ENCODE measurements at regions not wholly inside any gene's neighbourhood (a gene's known extent, or its start where the extent isn't known, plus 50 kb on each side); places are given as distances from the start of the nearest gene placed in this dataset.

DNA sequence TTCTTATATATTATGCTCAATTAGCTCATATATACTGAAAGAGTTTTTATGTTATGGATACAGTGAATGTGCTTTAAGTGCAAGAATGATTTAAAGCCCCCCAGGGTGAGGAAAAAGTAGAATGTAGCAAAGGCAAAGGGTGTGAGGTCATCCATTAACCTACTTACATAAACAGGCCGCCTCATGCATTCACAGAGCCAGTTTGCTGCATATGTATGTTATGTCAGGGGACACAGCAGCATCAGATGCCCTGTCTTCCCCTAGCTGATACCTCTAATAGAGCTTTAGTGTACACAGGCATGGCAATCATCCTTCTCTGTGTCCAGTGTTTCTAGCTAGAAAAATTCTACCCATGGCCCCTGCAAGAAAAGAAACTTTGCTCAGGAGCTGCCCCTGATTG is 187.8 kb upstream of the FSHR start:
- no peaks in the 10 kb centered on the region for H4K20me1 ChIP-seq (ENCODE audit: insufficient read depth, low read length)
- no peaks in the 10 kb centered on the region for H3K36me3 ChIP-seq (replicated peaks in 1 of 2; ENCODE audit: control insufficient read depth in 1 of 2, insufficient read depth in 2 of 2, low read length in 2 of 2)
- no peaks in the 10 kb centered on the region for H3K27me3 Mint-ChIP-seq (ENCODE audit: low read depth in 3 of 3)
- H3K36me3 Mint-ChIP-seq = no peaks in the 10 kb centered on the region
- H3K4me3 Mint-ChIP-seq = no peak overlapping the region
- H3K9me3 ChIP-seq (replicated peaks in 1 of 2; ENCODE audit: control insufficient read depth in 1 of 2, insufficient read depth in 1 of 2, low read length in 2 of 2) = no peaks in the 10 kb centered on the region
- TF ChIP-seq, protein P1, sequence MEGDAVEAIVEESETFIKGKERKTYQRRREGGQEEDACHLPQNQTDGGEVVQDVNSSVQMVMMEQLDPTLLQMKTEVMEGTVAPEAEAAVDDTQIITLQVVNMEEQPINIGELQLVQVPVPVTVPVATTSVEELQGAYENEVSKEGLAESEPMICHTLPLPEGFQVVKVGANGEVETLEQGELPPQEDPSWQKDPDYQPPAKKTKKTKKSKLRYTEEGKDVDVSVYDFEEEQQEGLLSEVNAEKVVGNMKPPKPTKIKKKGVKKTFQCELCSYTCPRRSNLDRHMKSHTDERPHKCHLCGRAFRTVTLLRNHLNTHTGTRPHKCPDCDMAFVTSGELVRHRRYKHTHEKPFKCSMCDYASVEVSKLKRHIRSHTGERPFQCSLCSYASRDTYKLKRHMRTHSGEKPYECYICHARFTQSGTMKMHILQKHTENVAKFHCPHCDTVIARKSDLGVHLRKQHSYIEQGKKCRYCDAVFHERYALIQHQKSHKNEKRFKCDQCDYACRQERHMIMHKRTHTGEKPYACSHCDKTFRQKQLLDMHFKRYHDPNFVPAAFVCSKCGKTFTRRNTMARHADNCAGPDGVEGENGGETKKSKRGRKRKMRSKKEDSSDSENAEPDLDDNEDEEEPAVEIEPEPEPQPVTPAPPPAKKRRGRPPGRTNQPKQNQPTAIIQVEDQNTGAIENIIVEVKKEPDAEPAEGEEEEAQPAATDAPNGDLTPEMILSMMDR (IDR thresholded peaks at IDR 0.05) = no peak
- intact Hi-C loops (cut with micrococcal nuclease) = no loop called here
- H3K27me3 ChIP-seq (ENCODE audit: control insufficient read depth in 2 of 2, insufficient read depth in 2 of 2, low read length in 2 of 2) = no peaks in the 10 kb centered on the region
- H3K79me2 ChIP-seq (ENCODE audit: insufficient read depth, low read length) = no peaks in the 10 kb centered on the region
- H3K4me1 Mint-ChIP-seq = no peaks in the 10 kb centered on the region
- no CpG with 5 or more reads among the region's 1 CpG for WGBS (ENCODE audit: insufficient coverage)
- H3K27ac ChIP-seq (ENCODE audit: low read depth in 1 of 2, low read length in 2 of 2) = no peak overlapping the region
- H3K4me2 ChIP-seq (replicated peaks; ENCODE audit: extremely low read depth, low read length, poor library complexity, severe bottlenecking) = no peak overlapping the region
- no peak overlapping the region for H2AFZ ChIP-seq (ENCODE audit: insufficient read depth, low read depth, low read length, poor library complexity, severe bottlenecking)
- H3K4me1 ChIP-seq (ENCODE audit: control insufficient read depth in 1 of 2, insufficient read depth in 2 of 2, low read length in 2 of 2) = no peaks in the 10 kb centered on the region
- H3K9me3 Mint-ChIP-seq = peaks cover 0 to 3% (median 0%) of the 10 kb centered on the region in 7 donors
- no peak for DNase-seq
- no peak overlapping the region for H3K27ac Mint-ChIP-seq
- H3K9ac ChIP-seq (ENCODE audit: insufficient read depth, low read length, poor library complexity, severe bottlenecking) = no peak overlapping the region
- H3K4me3 ChIP-seq (replicated peaks in 1 of 3; ENCODE audit: low read depth in 2 of 3, low read length in 3 of 3) = no peak overlapping the region

DNA sequence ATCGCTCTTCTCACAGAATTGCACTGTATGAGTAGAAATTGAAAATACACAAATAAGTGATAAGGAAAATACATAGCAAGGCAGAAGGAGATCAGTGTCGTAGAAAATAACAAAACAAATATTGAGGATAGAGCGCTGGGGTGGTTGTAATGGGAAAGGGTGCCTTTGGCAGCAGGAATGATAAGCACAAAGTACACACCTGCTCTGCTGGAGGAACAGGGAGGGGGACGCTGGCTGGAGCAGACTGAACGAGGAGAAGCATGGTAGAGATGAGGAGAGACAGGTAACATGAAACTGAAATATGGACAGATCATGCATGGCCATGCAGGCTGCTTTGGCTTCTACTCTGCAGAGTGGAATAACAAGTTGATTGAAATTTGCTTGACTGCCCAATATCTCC is 181.2 kb upstream of the FSHR start:
- H3K4me1 ChIP-seq (ENCODE audit: control insufficient read depth in 1 of 2, insufficient read depth in 2 of 2, low read length in 2 of 2) = no peaks in the 10 kb centered on the region
- no peak overlapping the region for H3K9ac ChIP-seq (ENCODE audit: insufficient read depth, low read length, poor library complexity, severe bottlenecking)
- H4K20me1 ChIP-seq (ENCODE audit: insufficient read depth, low read length) = no peaks in the 10 kb centered on the region
- Mint-ChIP-seq H3K27ac (no peak overlapping the region), H3K36me3 (no peaks in the 10 kb centered on the region), H3K9me3 (no peaks in the 10 kb centered on the region), H3K27me3 (ENCODE audit: low read depth in 3 of 3) (no peaks in the 10 kb centered on the region), H3K4me1 (no peaks in the 10 kb centered on the region), H3K4me3 (no peak overlapping the region)
- H2AFZ ChIP-seq (ENCODE audit: insufficient read depth, low read depth, low read length, poor library complexity, severe bottlenecking) = no peak overlapping the region
- H3K27me3 ChIP-seq (ENCODE audit: control insufficient read depth in 2 of 2, insufficient read depth in 2 of 2, low read length in 2 of 2) = no peaks in the 10 kb centered on the region
- 83% methylated on average over 4 of the region's 5 CpGs for WGBS (ENCODE audit: insufficient coverage)
- no peak for DNase-seq
- intact Hi-C loops (cut with micrococcal nuclease) = no loop called here
- H3K27ac ChIP-seq (ENCODE audit: low read depth in 1 of 2, low read length in 2 of 2) = no peak overlapping the region
- TF ChIP-seq, protein P1 (IDR thresholded peaks at IDR 0.05) = no peak
- no peaks in the 10 kb centered on the region for H3K36me3 ChIP-seq (replicated peaks in 1 of 2; ENCODE audit: control insufficient read depth in 1 of 2, insufficient read depth in 2 of 2, low read length in 2 of 2)
- no peak overlapping the region for H3K4me3 ChIP-seq (replicated peaks in 1 of 3; ENCODE audit: low read depth in 2 of 3, low read length in 3 of 3)
- no peak overlapping the region for H3K4me2 ChIP-seq (replicated peaks; ENCODE audit: extremely low read depth, low read length, poor library complexity, severe bottlenecking)
- H3K9me3 ChIP-seq (replicated peaks in 1 of 2; ENCODE audit: control insufficient read depth in 1 of 2, insufficient read depth in 1 of 2, low read length in 2 of 2) = no peaks in the 10 kb centered on the region
- no peaks in the 10 kb centered on the region for H3K79me2 ChIP-seq (ENCODE audit: insufficient read depth, low read length)

Data from CD14-positive monocyte (primary cell).